CD4-positive, alpha-beta T cell treated with Interferon alpha-2 for 1 hour (primary cell): ENCODE measurements at regions not wholly inside any gene's neighbourhood (a gene's known extent, or its start where the extent isn't known, plus 50 kb on each side); places are given as distances from the start of the nearest gene placed in this dataset.
"Not testable (repeated sequence)": the region's sequence is repeated elsewhere in the genome, so short reads cannot be mapped to it uniquely, and the experiment has no call there.

Experiments
- DNase-seq, 2 donors: peaks; one replicate each; pipeline ENCODE4 v3.0.0-alpha.2; 2020 to 2022

DNA sequence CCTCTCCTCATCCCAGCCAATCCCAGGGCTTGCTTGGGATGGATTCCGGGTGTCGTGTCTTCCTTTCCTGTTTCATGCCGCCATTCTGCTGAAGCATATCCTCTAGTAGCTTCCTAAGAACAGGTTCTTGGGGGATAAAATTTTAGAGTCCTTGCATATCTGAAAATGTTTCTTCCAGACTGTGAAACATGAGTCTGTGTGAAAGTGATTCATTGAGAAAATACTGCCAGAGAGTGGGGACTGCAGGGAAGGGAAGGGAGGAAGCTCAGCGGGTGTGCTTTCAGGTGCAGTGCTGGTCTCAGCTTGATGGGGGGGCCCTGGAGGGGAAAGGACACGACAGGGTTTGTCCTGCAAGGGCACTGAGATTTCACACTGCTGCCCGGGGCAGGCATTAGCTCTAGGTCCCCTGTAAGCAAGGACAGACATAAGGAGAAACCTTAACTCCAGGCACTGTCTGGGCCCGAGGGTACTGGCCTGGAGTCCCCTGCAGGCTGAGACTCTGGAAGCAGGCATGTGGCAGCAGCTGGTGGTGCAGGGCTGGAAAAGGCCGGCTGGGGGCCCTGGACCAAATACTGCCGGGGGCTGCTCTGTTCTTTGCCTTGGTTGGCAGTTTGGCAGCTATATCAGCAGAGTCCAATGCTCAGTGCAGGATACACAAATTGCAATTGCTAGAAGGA is 97.6 kb upstream of the HS6ST1 start:
- no peak for DNase-seq

DNA sequence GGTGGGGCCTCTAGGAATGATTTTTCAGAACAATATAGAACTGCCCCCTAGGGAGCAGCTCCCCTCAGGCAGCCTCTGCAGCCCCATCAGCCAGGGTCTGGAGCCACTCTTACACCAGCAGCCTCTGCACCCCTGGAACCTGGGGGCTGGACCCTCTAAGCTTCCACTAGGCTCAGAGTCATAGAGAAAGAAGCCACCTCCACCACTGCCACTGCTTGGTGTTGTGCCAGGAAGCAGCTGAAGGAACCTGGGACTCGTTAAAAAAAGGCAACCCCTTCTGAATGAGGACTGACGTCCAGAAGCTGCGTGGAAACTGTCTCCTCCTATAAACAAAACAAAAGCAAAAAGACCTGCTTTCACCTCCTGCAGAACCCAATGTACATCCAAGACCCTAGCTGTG is 98.1 kb upstream of the HS6ST1 start:
- DNase-seq: no peak

DNA sequence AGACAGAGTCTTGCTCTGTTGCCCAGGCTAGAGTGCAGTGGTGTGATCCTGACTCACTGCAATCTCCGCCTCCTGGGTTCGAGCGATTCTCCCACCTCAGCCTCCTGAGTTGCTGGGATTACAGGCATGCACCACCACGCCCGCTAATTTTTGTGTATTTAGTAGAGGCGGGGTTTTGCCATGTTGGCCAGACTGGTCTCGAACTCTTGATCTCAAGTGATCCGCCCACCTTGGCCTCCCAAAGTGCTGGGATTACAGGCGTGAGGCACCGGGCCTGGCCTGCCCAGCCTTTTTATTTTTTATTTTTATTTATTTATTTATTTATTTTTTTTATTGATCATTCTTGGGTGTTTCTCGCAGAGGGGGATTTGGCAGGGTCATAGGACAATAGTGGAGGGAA is 98.6 kb upstream of the HS6ST1 start:
- not testable (repeated sequence) for DNase-seq

DNA sequence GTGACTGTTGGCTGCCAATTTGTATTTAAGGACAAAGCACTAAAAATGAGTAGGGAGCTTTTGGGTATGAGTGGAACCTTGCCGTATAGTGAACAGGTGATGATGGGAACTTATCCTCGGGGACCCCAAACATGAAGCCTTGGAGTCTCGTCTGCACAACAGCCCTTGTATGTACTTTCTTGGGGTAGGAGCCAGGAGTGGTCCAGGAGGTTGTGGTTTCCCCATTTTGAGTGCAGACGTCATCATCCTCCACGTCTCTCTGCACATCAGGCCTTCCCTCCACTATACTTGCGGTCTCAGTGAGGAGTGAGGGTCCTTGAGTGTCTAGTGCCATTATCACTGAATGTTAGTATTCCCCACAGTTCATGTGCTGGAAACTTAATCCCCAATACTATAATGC is 101.5 kb upstream of the HS6ST1 start:
- DNase-seq: no peak

DNA sequence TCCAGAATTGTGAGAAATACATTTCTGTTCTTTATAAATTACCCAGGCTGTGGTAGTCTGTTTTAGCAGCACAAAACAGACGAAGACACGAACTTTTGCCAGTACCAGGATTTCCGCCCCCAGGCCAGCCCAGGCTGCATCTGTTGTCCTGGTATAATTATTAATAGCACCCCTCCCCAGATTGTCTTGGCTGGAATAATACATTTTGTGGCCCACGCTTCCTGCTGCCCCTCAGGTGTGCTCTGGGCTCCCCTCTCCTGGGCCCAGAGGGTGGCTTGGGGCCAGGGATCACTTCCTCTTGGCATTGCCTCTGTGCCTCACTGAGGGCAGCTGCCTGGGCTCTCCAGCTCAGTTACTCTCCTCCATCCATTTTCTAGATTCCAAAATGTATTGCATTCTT is 102.1 kb upstream of the HS6ST1 start:
- DNase-seq: no peak

DNA sequence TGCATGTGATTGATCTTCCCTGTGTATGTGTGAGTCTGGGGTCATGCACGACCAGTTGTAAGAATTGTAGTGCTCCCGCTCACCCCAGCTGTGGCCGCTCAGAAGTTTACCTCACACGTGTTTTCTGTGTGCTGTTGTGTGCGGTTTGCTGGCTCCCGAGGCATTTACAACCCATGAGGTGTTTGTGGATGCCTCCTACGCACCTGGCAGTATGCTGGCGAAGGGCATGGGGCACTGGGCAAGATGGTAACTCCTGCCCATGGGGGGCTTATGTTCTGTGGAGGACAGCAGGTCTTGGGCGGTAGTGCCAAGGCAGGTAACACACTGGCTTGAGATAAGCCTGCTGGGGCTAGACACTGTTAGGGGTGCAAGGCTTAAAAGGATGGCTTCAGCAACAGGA is 102.6 kb upstream of the HS6ST1 start:
- no peak for DNase-seq

DNA sequence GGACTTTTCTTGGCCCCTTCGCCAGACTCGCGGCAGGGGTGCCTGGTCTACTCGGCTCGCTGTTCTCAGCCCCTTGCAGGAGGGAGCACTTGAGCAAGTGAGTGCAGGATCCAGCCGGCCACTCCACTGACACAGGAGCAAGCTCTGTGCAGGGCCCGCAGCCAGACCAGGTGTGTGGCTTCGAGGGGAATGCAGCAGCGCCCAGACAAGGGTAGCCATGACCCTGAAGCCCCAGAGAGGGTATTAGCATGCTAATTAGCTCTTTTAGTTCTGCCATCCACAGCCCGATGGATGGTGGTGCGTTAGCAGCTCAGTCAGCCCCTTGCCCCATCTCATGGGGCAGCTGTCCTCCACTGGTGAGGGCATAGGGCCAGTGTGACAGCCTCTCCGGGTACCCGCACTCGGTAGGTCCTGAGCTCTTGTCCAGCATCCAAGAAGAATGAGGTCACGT is 103.2 kb upstream of the HS6ST1 start:
- DNase-seq: no peak

DNA sequence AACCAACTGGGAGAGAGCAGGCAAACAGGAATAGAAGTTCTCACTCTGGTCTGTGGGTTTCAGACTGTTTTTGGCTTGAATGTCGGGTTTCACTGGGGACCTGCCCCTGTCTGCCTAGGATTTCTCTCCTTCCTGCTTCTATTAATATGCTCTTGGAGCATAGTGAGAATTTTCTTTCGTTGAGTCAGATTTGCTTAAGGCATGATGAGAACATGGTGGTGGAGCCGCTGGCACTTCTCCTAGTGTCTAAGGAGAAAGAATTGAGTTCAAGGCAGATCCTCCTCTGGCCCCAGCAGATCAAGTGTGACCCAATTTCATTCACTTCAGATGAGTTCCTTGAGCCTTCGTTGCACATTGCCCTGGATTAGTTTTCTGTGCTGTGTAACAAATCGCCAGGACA is 103.9 kb upstream of the HS6ST1 start:
- no peak for DNase-seq

DNA sequence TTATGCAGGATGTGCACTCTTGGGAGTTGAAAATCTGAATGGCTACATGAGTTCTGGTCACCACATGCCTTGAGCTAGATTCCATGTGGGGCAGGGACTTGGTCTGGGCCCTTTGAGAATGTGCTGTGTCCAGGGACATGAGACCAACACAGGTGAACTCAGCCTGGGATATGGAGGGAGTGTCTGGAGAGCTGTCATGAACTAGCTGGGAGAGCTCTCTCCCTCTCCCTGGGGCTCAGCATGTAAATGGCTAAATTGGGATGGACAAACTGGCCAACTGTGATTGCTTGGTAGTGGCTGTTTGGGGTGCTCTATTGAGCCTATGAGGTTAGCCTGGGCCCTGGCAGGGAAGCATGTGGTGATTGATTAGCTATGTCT is 105.1 kb upstream of the HS6ST1 start:
- DNase-seq: no peak

DNA sequence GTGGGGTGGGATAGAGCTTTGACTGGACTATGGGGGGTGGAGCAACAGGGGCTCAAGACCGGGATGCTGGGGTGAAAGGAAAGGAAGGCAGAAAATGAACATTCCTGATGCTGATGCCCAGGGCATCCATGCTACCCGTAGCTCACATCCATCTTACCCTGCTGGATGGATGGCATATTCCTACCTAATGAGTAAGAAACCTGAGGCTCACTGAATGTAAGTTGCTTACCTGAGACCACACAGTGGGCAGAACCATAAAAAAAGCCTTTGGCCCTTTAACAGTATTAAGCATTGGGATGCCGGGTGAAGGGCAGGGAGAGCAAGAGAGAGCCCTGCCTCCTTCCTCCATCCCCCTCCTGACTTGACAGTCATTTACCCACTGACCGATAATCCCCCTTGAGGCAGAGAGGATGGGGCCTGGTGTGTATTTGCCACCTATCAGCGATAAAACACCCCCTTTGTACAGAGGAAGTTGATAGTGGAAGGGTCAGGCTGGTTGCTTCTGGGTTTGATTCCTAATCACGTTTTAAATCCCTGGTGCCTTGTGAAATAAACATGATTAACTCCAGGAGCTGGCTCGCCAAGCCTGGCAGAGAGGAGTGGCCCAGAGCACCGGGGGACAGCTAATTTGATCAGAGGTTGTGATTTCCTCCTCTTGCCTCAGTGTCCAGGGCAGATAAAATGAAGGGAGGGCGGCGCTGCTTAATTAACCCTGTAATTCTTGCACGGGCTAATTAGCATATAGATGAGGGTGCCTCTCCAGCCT is 105.9 kb upstream of the HS6ST1 start:
- no peak for DNase-seq

DNA sequence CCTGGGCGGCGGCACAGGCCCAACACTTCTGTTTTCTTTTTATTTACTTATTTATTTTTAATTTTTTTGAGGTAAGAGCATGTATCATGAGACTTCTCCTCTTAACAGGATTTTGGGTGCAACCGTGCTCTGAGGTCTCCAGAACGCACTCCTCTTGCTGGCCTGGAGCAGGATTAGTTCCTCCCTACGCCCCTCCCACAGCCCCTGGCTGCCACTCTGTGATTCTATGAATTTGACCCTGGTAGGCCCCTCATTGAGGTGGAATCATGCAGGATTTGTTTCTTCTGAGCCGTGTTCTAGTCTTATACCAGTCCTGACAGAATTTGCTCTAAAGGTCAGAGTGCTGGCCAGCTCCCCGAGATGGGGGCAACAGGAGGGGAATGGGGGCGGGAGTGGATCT is 106.5 kb upstream of the HS6ST1 start:
- DNase-seq: no peak

DNA sequence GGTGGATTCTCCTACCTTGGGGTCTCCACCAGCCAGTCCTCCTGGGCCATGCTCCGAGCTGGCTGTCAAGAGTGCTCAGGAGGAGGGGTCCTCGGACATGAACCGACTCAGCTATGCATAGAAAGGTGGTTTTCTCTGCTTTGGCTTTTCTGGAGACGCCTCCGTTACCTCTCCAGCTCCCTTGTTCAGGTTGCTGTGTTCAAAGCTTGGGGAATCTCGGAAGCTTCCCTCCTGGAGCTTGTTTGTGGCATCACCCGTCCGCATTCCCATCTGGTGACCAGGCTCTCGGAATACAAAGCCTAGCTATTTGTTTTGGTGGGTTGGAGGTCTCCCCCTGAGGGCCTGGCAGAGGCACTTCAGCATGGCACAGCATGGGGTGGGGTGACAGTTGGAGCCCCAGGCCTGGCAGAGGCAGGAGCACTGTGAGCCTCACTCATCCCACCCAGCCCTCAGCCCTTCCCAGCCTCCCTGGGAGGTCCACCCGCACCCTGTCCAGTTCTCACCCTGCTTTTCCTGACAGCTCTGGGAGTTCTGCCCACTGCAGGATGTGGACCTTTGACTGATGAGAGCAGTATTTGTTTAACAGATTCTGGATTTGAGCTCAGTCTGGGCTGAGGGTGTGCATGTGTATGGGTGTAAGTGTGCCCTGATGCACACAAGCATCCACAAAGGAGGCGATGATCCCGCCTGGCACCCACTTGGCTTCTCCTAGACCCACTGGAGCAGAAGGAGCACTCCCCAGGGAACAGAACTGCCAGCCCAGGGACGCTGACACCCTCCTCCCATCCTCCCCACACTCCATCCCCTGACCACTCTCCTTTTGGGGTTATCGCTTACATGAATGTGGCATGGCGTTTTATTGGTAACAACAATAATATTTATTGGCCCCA is 107.3 kb upstream of the HS6ST1 start:
- DNase-seq: no peak

DNA sequence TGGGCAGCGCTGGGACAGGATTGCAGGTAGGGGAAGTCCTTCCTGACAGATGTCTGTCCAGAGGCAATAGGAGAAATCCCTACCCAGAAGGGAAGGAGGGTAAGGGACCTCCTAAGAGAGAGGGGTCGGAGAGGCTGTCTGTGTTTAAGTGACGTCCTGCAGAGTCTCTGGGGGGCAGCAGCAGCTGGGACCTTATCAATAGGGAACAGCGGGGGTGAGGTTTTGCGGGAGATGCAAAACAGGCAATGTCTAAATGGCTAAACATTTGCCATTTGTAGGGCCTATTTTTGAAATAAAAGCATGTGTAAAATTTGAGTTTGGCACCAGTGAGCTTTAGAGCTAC is 108.7 kb upstream of the HS6ST1 start:
- DNase-seq: no peak

DNA sequence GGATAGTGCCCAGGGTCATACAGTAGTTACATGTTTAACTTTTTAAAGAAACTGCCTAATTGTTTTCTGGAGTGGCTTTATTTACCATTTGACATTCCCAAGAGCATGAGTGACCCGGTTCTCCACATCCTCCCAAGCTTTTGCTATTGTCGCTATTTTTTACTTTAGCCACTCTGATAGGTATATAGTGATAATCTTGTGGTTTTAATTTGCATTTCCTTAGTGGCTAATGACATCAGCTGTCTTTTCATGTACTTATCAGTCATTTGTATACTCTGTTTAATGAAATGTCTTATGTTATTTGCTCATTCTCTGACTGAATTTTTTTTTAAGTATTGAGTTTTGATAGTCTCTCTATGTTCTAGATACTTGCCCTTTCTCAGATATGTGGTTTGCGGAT is 109.7 kb upstream of the HS6ST1 start:
- no peak for DNase-seq

DNA sequence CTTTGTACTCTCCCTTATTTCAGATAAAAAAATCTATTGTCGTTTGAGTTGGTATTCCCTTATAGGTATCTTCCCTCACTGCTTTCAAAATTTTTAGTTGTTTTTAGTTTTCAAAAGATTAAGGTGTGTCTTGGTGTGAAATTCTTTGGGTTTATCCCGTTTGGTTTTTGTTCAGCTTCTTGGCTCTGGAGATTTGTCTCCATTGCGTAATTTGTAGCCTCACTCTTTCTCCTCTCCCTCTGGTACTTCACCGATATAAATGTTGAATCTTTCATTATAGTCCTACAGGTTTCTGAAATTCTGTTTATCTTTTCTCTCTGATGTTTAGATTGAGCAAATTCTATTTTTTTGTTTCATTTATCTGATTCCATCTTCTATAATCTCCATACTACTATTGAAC is 113.8 kb upstream of the HS6ST1 start:
- no peak for DNase-seq

DNA sequence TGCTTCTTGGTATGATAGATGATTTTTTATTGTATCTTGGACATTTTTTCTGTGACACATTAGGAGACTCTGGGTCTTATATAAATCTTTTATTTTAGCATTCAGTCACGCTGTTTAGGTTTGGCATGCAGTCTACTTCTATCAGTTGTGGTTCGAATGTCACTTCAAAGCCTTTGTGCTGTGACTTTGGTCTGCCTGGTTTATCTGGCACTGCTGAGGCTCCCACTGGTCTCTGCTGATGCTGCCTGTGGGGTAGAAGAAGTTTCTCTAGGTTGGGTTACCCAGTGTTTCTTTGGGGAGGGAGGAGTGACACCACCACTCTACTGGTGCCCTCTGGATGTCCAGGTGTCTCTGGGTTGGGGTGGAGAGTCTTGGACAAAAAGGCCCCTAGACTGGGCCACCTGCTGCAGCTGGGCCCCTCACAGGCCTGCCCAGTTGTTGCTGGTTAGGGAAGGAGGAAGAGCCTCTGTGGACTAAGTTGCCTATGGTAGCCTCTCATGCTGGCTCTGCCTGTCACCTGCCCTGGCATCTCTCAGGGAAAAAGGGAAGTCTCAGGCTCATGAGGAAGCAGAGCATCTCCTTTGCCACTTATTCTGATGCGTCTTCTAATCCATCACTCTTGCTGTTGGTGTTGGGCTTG is 115.4 kb upstream of the HS6ST1 start:
- no peak for DNase-seq

DNA sequence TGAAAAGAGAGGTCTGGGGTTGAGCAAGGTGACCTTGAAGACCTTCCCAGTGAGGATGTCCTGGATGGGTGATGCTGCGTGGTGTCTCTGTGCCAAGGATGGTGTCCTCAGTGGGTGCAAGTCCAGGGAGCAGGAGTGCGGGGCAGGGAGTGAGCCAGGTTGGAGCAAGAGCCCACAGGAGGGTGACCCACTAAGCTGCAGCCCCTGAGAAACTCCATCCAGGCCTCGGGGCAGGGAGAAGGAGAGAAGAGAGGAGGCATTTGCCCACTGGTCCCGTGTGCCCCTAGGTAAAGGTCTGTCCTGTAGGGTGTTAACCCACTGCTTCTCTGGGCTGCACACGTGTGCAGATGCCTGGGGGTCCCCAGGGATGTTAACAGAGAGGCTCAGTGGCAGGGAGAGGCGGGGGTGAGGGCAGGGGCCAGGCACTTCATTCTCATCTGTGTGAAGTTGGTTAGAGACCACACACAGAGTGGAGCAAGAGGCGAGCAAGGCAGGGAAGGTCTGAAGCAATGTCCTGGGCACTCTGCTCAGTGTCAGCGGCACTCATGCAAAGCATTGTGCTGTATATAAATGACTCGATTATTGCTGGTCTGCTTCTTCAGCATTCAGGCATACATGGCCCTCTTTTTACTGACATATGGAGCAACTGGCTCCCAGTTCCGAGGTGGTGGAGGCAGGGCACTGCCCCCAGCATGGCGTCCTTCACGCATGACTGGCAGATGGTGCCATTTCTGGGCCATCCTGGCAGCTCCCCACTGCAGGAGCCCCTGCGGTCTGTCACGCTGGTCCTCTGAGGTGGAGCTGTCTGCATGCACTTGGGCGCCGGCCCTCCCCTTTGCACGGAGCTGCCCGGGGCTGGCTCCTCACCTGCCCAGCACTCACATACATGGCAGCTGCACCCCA is 117.2 kb upstream of the HS6ST1 start:
- DNase-seq: no peak

DNA sequence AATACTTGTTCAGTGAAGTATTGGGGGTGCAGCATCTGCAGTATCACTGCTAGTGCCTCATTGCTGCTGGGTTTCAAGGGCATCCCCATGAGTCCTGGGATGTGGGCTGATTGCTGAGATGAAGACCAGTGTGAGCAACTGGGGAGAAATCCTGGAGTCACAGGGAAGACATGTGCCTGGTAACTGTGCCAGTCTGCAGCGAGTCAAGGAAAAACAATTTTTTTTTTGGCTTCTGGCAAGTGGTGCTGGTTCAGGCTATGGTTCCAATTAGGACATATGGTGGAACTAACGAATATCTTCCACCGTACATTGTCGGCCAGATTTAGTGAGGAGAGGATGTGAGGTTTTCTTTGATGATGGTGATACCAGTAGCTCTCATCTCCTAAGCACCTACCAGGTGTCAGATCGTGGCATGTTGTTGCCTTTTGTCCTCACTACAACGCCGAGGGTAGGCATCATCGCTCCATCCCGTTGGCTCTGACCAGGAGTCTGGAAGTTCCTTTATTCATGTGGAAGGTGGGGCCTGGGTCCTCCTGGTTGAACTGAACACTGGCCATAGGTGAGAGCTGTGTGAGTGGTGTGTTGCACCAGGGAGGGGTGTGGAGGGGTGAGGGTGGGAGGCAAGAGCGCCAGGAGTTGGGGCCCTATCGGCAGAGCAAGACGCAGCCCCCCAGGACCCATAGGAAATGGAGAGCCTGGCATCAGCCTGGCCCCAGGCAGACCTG is 118.0 kb upstream of the HS6ST1 start:
- no peak for DNase-seq

DNA sequence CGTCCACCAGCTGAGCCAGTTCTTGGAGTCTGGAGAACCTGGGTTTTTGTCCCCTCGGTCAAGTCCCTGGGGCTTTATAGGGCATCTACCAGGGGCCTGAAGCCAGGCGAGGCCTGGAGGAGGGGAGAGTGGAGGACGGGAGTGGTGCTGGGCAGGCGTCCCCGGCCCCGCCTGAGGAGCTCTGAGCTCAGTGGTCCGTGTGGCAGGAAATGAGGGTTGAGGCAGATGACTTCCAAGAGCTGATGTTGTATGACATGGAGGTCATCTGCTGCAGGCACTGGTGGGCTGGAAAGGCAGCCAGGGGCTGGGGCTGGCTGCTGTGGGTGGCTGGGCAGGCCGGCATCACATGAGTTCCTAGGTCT is 118.5 kb upstream of the HS6ST1 start:
- no peak for DNase-seq

DNA sequence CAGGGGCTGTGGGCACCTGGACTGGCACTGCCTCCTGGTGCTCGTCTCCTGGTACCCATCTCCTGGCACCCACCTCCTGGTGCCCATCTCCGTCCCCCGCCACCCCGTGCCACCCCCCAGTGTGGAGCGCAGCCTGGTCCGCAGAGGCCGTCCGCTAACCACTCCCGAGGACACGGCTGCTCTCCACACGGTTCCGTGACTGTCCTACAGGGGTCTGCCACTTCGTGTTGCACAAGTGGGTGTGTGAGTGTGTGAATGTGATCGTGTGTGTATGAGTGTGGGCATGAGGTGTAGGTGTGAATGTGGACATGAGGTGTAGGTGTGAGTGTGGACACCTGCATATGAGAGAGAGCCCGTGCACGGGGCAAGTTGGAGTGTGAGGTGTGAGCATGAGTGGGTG is 119.4 kb upstream of the HS6ST1 start:
- DNase-seq: no peak

DNA sequence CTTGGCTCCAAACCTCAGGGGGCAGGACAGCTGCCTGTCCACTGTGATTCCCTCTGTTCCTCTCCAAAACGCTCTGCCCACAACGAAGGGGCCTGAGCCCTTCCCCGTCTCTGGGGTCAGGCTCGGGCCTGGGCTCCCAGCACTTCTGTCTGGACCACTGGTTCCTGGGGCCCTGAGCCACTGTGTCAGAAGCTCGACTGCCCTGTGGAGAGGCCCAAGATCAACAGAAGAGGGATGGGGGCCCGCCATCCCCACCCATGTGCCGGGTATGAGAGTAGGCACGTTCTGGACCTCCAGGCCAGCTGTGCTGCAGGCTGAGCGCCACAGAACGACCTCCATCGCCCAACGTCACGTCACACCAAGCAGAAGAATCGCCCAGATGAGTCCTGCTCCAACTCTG is 119.9 kb upstream of the HS6ST1 start:
- no peak for DNase-seq
